Neural progenitor cell (in vitro differentiated cells): ENCODE measurements at regions not wholly inside any gene's neighbourhood (a gene's known extent, or its start where the extent isn't known, plus 50 kb on each side); places are given as distances from the start of the nearest gene placed in this dataset.

ENCODE experiments used
- EZH2 ChIP-seq: fragments of 200-600 bp; sonication (generic); IDR thresholded peaks from 2 replicates; pipeline ENCODE4 v1.6.1; 2017; ENCODE audit warnings: antibody characterized with exemption, mild to moderate bottlenecking, moderate library complexity
- EZH2phosphoT487 ChIP-seq: fragments of 200-600 bp; sonication (generic); IDR thresholded peaks from 2 replicates; pipeline ENCODE4 v1.6.1; 2017; ENCODE audit warnings: antibody characterized with exemption
- TF ChIP-seq, protein P1 (sequence below): fragments of 200-600 bp; sonication (generic); IDR thresholded peaks from 2 replicates; pipeline ENCODE4 v1.5.1; 2017; ENCODE audit warnings: antibody characterized with exemption, mild to moderate bottlenecking

DNA sequence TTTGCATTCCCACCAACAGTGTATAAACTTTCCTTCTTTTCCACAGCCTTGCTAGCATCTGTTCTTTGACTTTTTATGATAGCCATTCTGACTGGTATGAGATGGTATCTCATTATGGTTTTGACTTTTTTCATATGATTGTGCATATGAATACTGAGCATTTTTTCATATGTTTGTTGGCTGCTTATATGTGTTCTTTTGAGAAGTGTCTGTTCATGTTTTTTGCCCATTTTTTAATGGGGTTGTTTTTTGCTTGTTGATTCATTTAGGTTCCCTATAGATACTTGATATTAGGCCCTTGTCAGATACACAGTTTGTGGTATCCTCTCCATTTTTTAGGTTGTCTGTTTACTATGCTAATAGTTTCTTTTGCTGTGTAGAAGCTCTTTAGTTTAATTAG is 185.8 kb upstream of the SPAG17 start:
- TF ChIP-seq, protein P1, sequence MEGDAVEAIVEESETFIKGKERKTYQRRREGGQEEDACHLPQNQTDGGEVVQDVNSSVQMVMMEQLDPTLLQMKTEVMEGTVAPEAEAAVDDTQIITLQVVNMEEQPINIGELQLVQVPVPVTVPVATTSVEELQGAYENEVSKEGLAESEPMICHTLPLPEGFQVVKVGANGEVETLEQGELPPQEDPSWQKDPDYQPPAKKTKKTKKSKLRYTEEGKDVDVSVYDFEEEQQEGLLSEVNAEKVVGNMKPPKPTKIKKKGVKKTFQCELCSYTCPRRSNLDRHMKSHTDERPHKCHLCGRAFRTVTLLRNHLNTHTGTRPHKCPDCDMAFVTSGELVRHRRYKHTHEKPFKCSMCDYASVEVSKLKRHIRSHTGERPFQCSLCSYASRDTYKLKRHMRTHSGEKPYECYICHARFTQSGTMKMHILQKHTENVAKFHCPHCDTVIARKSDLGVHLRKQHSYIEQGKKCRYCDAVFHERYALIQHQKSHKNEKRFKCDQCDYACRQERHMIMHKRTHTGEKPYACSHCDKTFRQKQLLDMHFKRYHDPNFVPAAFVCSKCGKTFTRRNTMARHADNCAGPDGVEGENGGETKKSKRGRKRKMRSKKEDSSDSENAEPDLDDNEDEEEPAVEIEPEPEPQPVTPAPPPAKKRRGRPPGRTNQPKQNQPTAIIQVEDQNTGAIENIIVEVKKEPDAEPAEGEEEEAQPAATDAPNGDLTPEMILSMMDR, result no peak
- TF ChIP-seq EZH2, result no peak
- no peak for TF ChIP-seq EZH2phosphoT487
